H54 (cell line): ENCODE measurements at regions not wholly inside any gene's neighbourhood (a gene's known extent, or its start where the extent isn't known, plus 50 kb on each side); places are given as distances from the start of the nearest gene placed in this dataset.

Experiments used
- DNase-seq: peaks from one replicate; pipeline ENCODE4 v3.0.0; 2011; ENCODE audit warnings: low spot score, mixed read lengths; ENCODE audit not compliant: insufficient read length
- FAIRE-seq: peaks from 3 replicates; lab custom pipeline; 2011; peaks lifted over from hg19 to GRCh38; lab: Jason Lieb, UNC
- POLR2A ChIP-seq: IDR thresholded peaks from 2 replicates; pipeline ENCODE4 v1.6.1; 2011; ENCODE audit warnings: low read depth, mild to moderate bottlenecking, low read length

DNA sequence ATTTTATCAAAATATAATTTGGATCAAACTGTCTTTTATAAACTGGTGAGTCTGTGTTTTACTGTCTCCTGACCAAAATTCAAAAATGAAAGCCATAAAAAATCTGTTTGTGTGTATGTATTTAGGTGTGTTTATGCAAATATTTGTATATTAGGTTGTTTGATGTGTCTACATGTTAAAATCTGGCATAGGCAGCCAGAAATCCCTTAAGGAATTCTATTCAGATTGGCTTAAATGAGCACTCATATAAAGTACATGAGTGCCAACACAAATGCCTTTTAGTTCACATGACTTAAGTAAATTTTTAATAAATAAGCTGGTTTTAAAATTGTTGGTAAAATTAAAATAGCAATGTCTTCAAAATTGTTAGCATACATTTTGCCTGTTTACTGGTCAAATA is 133.3 kb upstream of the GUCY1A2 start:
- FAIRE-seq (no peak), DNase-seq (no peak)
- no peak for TF ChIP-seq POLR2A

DNA sequence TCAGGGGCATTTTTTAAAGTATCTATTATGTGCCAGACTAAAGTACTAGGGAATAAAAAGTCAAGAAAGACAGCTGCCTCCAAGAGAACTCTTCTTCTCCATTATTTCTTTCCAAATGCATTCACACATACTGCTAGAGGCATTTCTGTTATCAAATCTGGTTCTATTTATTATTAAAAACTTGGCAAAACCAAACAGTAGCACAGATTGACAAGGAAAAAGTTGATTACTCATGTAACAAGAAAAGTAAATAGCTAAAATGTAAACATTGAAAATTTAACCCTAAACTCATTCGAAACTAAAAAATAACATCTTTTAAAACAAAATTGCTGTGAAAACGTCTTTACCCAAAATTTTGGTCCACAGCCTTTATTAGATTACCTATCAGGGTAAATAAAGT is 132.9 kb upstream of the GUCY1A2 start:
- TF ChIP-seq POLR2A: no peak
- DNase-seq (no peak), FAIRE-seq (no peak)

DNA sequence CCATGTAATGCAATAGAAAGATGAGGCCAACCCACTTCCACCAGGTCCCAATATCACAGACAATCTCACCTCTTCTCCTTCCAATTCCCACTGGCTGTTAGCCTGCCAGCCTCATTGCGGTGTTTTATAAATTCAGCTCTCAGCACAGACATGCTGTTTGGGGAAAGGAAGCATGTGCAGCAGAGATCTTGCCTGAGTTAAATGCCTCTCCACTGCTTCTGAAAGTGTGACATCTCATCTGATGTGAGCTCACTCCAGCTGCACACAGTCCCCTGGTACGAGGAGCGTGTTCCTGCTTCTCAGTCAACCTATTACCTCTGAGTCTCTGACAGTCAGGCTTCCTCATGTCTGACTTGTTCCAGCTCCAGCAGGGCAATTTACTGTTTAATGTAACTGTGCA is 122.7 kb upstream of the GUCY1A2 start:
- DNase-seq (no peak), FAIRE-seq (no peak)
- no peak for TF ChIP-seq POLR2A

DNA sequence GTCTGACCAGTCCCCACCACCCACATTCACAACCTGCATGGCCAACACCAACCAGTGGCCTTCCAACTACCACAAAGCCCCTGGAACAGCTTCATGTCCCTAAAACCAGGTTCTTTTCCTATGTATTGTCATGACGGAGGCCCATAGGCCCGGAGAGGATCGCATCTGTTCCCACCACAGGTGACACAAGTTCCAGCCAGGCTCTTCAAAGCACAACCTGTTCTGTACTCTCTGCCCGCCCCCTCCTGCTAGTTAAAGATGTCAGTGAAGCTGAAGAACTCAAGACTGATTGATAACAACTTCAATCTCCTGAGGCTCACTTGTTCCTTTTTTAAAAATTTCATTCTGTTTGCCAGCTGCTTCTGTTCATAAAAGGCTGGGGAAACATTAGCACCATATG is 121.1 kb upstream of the GUCY1A2 start:
- DNase-seq: no peak
- no peak for TF ChIP-seq POLR2A
- no peak for FAIRE-seq

DNA sequence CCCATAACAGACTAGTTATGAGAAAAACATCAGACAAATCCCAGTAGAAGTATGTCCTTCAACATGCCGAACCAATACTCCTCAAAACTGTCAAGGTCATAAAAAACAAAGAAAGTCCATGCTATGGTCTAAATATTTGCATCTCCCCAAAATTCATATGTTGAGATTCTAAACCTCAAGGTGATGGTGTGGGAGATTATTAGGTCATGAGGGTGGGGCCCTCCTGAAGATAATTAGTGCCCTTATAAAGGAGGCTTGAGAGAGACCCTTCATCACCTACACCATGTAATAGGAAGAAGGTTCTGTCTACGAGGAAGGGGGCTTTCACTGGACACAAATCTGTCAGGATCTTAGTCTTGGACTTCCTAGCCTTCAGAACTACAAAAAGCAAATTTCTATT is 118.6 kb upstream of the GUCY1A2 start:
- no peak for TF ChIP-seq POLR2A
- no peak for FAIRE-seq

DNA sequence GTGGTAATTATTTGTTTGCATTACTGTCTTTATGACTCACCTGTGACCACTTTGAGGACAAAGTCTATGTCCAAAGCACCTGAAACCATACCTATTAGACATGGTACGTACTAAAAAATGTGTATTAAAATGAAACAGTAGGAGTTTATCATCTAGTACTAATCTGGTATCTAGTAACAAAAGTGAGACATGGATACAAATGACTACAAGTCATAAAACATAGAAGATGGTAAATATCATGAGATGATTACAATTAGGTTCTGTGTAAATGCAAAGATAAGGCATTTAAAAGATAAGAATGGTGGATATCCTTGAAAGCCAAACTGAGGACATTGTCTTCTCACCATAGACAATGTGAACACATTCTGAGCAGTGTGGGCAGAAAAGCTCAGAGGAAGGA is 113.5 kb upstream of the GUCY1A2 start:
- DNase-seq (no peak), FAIRE-seq (no peak)
- TF ChIP-seq POLR2A: no peak

More for the DNA sequence above, 118.6 kb upstream of the GUCY1A2 start:
- DNase-seq: no peak

DNA sequence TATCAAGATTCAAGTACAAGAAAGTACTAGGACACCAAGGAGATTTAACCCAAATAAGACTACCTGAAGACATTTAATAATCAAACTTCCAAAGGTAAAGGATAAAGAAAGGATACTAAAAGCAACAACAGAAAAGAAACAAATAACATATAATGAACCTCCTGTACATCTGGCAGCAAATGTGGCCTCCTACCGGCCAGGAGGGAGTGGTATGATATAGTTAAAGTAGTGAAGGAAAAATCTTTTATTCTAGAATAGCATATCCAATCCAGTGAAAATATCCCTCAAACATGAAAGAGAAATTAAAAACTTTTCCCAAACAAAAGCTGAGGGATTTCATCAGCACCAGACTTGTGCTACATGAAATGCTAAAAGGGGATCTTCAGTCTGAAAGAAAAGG is 104.7 kb upstream of the GUCY1A2 start:
- FAIRE-seq (no peak), DNase-seq (no peak)
- TF ChIP-seq POLR2A: no peak

DNA sequence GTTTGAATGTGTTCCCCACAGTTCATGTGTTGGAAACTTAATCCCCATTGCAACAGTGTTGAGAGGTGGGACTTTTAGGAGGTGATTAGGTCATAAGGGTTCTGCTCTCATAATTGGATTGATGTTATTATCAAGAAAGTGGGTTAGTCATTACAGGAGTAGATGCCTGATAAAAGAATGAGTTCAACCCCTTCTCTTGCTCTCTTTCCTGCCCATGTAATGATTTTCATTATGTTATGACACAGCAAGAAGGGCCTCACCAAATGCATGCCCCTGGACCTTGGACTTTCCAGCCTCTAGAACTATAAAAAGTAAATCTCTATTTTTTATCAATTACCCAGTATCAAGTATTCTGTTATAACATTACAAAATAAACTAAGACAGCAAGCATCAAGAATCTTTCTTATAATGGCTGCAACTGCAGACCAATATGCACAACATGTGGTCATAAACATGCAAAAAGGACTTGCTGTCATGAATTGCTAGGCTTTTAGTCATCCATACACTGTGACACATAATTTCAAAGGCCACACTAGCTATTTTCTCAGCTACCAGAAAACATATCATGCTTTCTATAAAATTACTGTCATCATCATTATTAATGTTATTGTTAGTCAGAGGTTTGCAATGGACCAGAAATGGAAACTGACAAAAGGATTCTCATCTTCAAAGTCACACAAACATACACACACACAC is 99.9 kb upstream of the GUCY1A2 start:
- DNase-seq: no peak
- no peak for TF ChIP-seq POLR2A
- no peak for FAIRE-seq

DNA sequence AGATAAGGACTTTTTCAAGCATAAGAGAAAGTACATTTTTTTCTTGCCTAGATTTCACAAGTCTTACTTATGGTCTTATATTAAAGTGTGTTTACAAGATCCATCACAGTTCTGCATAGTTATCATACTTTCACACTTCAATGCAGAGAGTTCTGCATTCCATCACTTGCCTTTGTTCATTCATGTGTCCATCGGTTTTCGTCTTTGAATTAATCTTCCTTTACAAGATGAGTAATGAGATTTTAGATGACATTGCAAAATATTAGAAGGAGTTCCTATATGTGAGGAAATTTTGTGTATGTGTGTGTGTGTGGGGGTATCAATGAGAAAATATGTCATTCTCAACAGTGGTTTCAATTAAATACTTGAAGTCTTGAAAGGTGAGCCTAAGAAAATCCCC is 98.1 kb upstream of the GUCY1A2 start:
- TF ChIP-seq POLR2A: no peak
- FAIRE-seq (no peak), DNase-seq (no peak)

DNA sequence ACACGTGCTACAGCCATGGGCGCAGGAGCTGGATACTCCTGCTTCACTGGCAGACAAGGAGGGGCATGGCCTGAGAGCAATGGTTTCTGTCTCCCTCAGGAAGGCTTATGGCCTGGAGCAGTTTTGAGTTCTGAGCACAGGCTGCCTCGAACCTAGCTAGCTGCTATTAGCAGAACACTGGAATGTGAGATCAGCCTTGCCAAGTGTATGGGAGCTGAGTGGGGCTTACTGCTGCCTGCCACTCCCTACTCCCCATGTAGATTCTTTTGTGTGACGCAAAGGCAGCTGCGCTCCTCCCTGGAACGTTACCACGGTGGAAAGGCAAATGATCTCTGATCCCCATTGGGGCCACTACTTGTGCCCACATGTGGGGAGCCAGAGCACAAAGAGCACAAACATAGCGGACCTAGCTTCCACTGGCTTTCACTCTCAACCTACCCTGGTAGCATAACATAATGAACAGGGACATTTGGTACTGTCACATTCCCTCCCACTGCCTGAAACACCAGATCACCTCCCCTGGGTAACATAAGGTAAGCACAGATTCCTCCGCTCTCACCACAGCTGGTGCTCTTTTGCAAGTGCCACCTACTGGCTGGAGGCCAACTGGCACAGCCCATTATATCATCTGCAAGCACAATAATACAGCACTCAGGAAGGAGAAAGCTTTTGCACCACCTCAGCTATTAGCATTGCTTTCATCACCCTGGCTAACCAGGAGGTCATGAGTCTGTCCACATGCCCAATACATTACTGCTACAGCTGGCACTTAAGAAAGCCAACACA is 84.6 kb upstream of the GUCY1A2 start:
- no peak for TF ChIP-seq POLR2A

DNA sequence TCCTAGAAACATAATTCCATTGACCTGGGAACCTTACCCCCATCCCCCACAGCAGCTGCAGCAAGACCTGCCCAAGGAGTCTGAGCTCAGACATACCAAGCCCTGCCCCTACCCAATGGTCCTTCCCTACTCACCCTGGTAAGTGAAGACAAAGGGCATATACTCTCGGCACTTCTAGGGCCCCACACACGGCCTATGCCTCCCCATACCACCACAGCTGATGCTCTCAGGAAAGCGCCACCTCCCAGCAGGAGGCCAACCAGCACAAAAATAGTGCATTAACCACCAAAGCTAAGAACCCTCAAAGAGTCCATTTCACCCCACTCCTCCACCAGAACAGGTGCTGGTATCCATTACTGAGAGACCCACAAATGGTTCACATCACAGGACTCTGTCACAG is 74.4 kb upstream of the GUCY1A2 start:
- DNase-seq (no peak), FAIRE-seq (no peak)
- no peak for TF ChIP-seq POLR2A

More for the DNA sequence above, 84.6 kb upstream of the GUCY1A2 start:
- DNase-seq (no peak), FAIRE-seq (no peak)

DNA sequence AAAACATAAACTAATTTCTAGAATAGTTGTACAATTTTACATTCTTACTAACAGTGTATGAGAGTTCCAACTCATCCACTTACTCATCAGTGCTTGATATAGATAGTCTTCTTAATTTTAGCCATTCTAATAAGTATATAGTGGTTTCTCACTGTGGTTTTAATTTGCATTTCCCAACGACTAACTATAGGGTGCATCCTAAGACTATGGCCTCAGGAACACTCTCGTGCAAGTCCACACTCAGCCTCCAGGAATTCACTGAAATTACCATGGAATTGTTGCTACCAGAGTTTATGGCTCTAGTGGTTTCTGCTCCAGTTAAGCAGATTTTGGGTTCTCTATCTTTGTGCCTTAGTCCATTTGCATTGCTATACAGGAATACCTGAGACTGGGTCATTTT is 60.1 kb upstream of the GUCY1A2 start:
- FAIRE-seq (no peak), DNase-seq (no peak)
- TF ChIP-seq POLR2A: no peak

DNA sequence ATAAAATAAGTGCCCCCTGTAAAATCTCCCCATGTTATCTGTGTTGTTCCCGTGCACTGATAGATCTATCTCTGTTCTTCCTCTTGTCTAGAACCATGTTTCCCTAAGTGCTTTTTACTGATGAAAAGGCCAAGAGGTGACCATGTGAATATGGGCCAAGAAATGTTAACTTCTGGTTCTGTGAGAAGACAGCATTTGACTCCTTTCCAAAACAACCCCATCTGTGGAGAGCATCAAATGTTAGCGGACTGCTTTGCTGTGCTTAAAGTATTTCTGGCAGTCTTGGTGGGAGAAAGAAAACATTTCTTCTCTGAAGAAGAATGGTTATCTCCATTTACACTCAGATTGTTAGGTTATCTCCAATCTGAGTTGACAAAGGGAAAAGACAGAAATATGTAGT is 58.6 kb upstream of the GUCY1A2 start:
- TF ChIP-seq POLR2A: no peak
- DNase-seq: no peak
- no peak for FAIRE-seq

DNA sequence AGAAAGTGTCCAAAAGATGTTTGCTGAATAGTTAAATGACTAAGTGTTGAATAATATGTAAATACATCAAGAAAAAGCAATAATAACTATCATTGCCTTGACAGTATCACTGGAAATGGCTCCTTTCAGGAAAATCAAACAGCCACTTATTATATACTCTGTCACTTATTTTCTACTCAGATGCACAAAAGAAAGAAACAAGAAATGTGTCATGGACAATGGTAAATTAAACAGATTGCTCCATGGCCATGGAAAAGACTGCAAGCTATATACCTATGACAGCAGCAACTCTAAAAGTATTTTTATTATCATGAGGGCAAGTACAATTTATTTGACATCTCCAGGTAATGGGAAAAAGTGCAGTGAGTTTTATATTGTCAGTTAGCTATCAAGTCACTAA is 52.9 kb upstream of the GUCY1A2 start:
- FAIRE-seq: no peak
- no peak for TF ChIP-seq POLR2A
- no peak for DNase-seq
